NB4 (cell line): ENCODE measurements at regions not wholly inside any gene's neighbourhood (a gene's known extent, or its start where the extent isn't known, plus 50 kb on each side); places are given as distances from the start of the nearest gene placed in this dataset.
"Not testable (repeated sequence)": the region's sequence is repeated elsewhere in the genome, so short reads cannot be mapped to it uniquely, and the experiment has no call there.

Experiments used
- MYC ChIP-seq: IDR thresholded peaks from 2 replicates; pipeline ENCODE4 v1.6.1; 2011; ENCODE audit warnings: low read depth, low read length
- POLR2A ChIP-seq: IDR thresholded peaks from 2 replicates; pipeline ENCODE4 v1.6.1; 2011; ENCODE audit warnings: mild to moderate bottlenecking; ENCODE audit not compliant: insufficient read length; ENCODE audit errors: extremely low read depth
- TF ChIP-seq, protein P1 (sequence below): IDR thresholded peaks from one replicate; pipeline ENCODE4 v1.5.1; 2012; ENCODE audit warnings: low read depth, low read length
- TF ChIP-seq, protein P2 (sequence below): IDR thresholded peaks from 2 replicates; pipeline ENCODE4 v1.6.1; 2011; ENCODE audit warnings: low read depth, low read length

DNA sequence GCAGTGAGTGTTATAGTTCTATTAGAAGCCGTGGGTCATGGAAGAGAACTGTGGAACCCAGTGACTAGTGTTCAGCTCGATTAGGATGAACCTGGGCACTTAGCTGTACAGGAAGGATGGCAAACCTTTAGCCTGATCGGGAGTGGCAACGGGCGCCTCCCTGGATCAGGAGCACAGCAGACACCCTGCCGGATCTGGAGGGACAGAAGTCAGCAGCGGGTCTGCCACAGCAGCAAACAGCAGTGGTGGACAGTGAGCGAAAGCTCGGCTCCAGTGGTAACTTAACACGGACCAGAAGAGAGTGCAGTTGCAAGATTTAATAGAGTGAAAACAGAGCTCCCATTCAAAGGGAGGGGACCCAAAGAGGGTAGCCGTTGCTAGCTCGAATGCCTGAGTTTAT is 697.6 kb upstream of the SLITRK1 start:
- TF ChIP-seq, protein P1, sequence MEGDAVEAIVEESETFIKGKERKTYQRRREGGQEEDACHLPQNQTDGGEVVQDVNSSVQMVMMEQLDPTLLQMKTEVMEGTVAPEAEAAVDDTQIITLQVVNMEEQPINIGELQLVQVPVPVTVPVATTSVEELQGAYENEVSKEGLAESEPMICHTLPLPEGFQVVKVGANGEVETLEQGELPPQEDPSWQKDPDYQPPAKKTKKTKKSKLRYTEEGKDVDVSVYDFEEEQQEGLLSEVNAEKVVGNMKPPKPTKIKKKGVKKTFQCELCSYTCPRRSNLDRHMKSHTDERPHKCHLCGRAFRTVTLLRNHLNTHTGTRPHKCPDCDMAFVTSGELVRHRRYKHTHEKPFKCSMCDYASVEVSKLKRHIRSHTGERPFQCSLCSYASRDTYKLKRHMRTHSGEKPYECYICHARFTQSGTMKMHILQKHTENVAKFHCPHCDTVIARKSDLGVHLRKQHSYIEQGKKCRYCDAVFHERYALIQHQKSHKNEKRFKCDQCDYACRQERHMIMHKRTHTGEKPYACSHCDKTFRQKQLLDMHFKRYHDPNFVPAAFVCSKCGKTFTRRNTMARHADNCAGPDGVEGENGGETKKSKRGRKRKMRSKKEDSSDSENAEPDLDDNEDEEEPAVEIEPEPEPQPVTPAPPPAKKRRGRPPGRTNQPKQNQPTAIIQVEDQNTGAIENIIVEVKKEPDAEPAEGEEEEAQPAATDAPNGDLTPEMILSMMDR = not testable (repeated sequence)
- TF ChIP-seq MYC, POLR2A: not testable (repeated sequence)
- TF ChIP-seq, protein P2, sequence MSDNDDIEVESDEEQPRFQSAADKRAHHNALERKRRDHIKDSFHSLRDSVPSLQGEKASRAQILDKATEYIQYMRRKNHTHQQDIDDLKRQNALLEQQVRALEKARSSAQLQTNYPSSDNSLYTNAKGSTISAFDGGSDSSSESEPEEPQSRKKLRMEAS = not testable (repeated sequence)
